Breast epithelium (tissue), 4 donors: ENCODE measurements at regions not wholly inside any gene's neighbourhood (a gene's known extent, or its start where the extent isn't known, plus 50 kb on each side); places are given as distances from the start of the nearest gene placed in this dataset.

ENCODE experiments used
- DNase-seq, 2 donors: peaks; one replicate each; pipeline ENCODE4 v3.0.0-alpha.2; 2019; ENCODE audit warnings: low spot score in 2 of 2
- H3K27ac ChIP-seq, 2 donors: fragments of 200-600 bp; sonication (generic) in 1 of 2; one replicate each; pipeline ENCODE4 v1.5.1; 2016 to 2019; ENCODE audit warnings: mild to moderate bottlenecking in 1 of 2
- H3K27me3 ChIP-seq, 2 donors: fragments of 200-600 bp; sonication (generic) in 1 of 2; one replicate each; pipeline versions ENCODE4 v1.5.1 to v1.6.0; 2017 to 2019; ENCODE audit warnings: control low read depth in 1 of 2, mild to moderate bottlenecking in 1 of 2
- H3K36me3 ChIP-seq: fragments of 200-600 bp; one replicate; pipeline ENCODE4 v1.5.1; 2019
- H3K4me1 ChIP-seq, 2 donors: fragments of 200-600 bp; sonication (generic); one replicate each; pipeline ENCODE4 v1.5.1; 2016 to 2019; ENCODE audit warnings: control low read depth in 1 of 2
- H3K4me3 ChIP-seq, 3 donors: fragments of 200-600 bp; sonication (generic); 1 replicate in 2 of 3; 2 replicates in 1 of 3; pipeline ENCODE4 v1.5.1; 2016 to 2019; ENCODE audit warnings: mild to moderate bottlenecking in 3 of 3, moderate library complexity in 2 of 3
- H3K9me3 ChIP-seq, 2 donors: fragments of 200-600 bp; sonication (generic) in 1 of 2; one replicate each; pipeline ENCODE4 v1.5.1; 2016 to 2019; ENCODE audit warnings: control low read depth in 1 of 2
- POLR2A ChIP-seq: fragments of 450-650 bp; IDR thresholded peaks from one replicate; pipeline ENCODE4 v1.6.1; 2016; ENCODE audit warnings: antibody characterized with exemption, mild to moderate bottlenecking, moderate library complexity
- POLR2AphosphoS5 ChIP-seq, 3 donors: sonication (generic); formaldehyde crosslinking; IDR thresholded peaks; one replicate each; pipeline ENCODE4 v1.6.1; 2017; ENCODE audit warnings: antibody characterized with exemption in 3 of 3
- intact Hi-C: fragments of 100-400 bp; cut with DNase I; formaldehyde crosslinking; loops from one replicate; pipeline ENCODE4 v1.15.1; 2023; ENCODE audit warnings: low total_unique reads
- TF ChIP-seq, protein P1 (sequence below), 3 donors: fragments of 450-650 bp; IDR thresholded peaks; one replicate each; pipeline ENCODE4 v1.5.1; 2016 to 2017; ENCODE audit warnings: antibody characterized with exemption in 3 of 3, mild to moderate bottlenecking in 3 of 3, moderate library complexity in 3 of 3

DNA sequence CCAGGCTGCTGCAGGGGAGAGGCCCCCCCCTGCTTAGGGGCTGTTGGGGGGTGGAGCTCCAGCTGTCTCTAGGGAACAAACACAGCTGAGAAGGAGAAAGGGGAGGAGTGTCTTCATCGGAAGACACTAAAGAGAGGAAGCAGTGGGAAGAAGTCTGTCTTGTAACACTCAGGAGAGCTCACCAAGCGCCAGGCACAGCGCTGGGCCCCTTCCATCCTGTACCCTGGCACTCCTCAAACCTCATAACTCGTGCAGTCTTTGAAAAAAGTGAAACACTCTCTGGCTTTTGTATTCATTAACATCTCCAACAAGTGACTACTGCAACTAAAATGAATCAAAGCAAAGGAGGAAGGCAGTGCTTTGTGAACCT, 67.4 kb upstream of the PRDM11 start:
- H3K27me3 ChIP-seq: no peaks in the 10 kb centered on the region

GRCh38 chr11:45079567-45079942, 66.9 kb upstream of the PRDM11 start:
- no peak for DNase-seq
- Histone ChIP-seq H3K9me3 (no peaks in the 10 kb centered on the region), H3K36me3 (no peaks in the 10 kb centered on the region), H3K4me3 (no peak overlapping the region), H3K27ac (peak overlapping the region; percentile 70 to 73), H3K27me3 (no peaks in the 10 kb centered on the region), H3K4me1 (no peaks in the 10 kb centered on the region)
- TF ChIP-seq POLR2AphosphoS5 (IDR thresholded peaks at IDR 0.05): no peak
- intact Hi-C loops: no loop called here

More for the DNA sequence above, 67.4 kb upstream of the PRDM11 start:
- intact Hi-C loops: no loop called here
- Histone ChIP-seq H3K4me3 (no peak overlapping the region), H3K4me1 (no peaks in the 10 kb centered on the region), H3K9me3 (no peaks in the 10 kb centered on the region), H3K36me3 (no peaks in the 10 kb centered on the region), H3K27ac (peak overlapping the region; percentile 70 to 73)
- no peak for DNase-seq
- TF ChIP-seq, protein P1, sequence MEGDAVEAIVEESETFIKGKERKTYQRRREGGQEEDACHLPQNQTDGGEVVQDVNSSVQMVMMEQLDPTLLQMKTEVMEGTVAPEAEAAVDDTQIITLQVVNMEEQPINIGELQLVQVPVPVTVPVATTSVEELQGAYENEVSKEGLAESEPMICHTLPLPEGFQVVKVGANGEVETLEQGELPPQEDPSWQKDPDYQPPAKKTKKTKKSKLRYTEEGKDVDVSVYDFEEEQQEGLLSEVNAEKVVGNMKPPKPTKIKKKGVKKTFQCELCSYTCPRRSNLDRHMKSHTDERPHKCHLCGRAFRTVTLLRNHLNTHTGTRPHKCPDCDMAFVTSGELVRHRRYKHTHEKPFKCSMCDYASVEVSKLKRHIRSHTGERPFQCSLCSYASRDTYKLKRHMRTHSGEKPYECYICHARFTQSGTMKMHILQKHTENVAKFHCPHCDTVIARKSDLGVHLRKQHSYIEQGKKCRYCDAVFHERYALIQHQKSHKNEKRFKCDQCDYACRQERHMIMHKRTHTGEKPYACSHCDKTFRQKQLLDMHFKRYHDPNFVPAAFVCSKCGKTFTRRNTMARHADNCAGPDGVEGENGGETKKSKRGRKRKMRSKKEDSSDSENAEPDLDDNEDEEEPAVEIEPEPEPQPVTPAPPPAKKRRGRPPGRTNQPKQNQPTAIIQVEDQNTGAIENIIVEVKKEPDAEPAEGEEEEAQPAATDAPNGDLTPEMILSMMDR (IDR thresholded peaks at IDR 0.05): no peak
- no peak for TF ChIP-seq POLR2A
- TF ChIP-seq POLR2AphosphoS5 (IDR thresholded peaks at IDR 0.05): no peak

GRCh38 chr11:45079943-45080719, 66.3 kb upstream of the PRDM11 start:
- DNase-seq: peak in 1 of 2 donors; percentile 45
- Histone ChIP-seq H3K9me3 (no peaks in the 10 kb centered on the region), H3K4me3 (no peak overlapping the region), H3K27me3 (no peaks in the 10 kb centered on the region), H3K4me1 (no peaks in the 10 kb centered on the region), H3K27ac (peak overlapping the region; percentile 70 to 73), H3K36me3 (no peaks in the 10 kb centered on the region)
- intact Hi-C loops: no loop called here
- TF ChIP-seq POLR2AphosphoS5 (IDR thresholded peaks at IDR 0.05): no peak
- TF ChIP-seq, protein P1 (IDR thresholded peaks at IDR 0.05): no peak
- TF ChIP-seq POLR2A: no peak

DNA sequence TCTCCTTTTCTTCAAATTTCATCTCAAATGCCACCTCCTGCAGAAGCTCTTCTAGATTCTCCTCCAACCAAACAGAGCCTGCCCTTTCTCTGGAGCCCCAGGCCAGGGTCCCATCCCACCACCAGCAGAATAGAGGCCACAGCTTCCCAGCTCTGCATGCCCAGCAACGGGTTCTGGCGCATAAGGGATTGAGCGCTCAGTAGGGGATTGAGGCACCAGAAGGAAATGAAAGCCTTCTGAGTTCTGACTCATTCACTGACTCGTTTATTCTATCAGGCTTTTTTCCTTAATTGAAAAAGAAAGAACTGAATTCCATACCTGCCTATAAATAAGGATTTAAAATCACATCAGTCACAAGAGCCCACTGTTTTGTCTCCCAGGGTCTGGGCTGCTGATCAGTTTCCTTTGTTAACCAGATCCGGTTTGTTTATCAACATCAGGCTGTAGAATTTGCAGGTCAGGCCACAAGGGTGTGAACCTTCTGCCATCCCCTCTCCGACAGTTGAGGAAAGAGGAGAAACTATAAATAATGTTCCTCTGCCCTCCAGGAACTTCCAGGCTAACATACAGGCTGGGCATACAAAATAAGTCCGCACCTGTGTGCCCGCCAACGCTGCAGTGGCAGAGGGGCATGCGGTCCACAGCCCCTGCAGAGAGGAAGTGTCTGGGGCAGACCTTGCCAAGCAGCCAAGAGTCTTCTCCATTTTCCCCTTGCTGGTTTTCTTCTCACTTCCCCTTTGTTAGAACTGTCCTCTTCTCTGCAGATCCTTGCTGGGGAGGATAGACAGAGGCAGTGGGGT, 63.5 kb upstream of the PRDM11 start:
- H3K4me3 ChIP-seq: no peak overlapping the region
- DNase-seq: no peak
- H3K9me3 ChIP-seq: no peaks in the 10 kb centered on the region
- H3K4me1 ChIP-seq: peaks cover 2 to 12% of the 10 kb centered on the region in 2 donors
- H3K27ac ChIP-seq: no peak overlapping the region
- intact Hi-C loops: no loop called here
- H3K27me3 ChIP-seq: no peaks in the 10 kb centered on the region
- TF ChIP-seq POLR2A: no peak
- TF ChIP-seq, protein P1 (IDR thresholded peaks at IDR 0.05): no peak
- TF ChIP-seq POLR2AphosphoS5 (IDR thresholded peaks at IDR 0.05): no peak
- no peaks in the 10 kb centered on the region for H3K36me3 ChIP-seq

GRCh38 chr11:45083544-45084087, 62.8 kb upstream of the PRDM11 start:
- TF ChIP-seq POLR2A: no peak
- TF ChIP-seq, protein P1 (IDR thresholded peaks at IDR 0.05): no peak
- TF ChIP-seq POLR2AphosphoS5 (IDR thresholded peaks at IDR 0.05): no peak
- H3K4me1 ChIP-seq: peaks cover 8 to 14% of the 10 kb centered on the region in 2 donors
- DNase-seq: no peak
- H3K27me3 ChIP-seq: no peaks in the 10 kb centered on the region
- intact Hi-C loops: no loop called here
- H3K36me3 ChIP-seq: no peaks in the 10 kb centered on the region
- H3K4me3 ChIP-seq: no peak overlapping the region
- no peaks in the 10 kb centered on the region for H3K9me3 ChIP-seq
- no peak overlapping the region for H3K27ac ChIP-seq
